NT2/D1 (cell line): ENCODE measurements at regions not wholly inside any gene's neighbourhood (a gene's known extent, or its start where the extent isn't known, plus 50 kb on each side); places are given as distances from the start of the nearest gene placed in this dataset.
"Not testable (repeated sequence)": the region's sequence is repeated elsewhere in the genome, so short reads cannot be mapped to it uniquely, and the experiment has no call there.

Experiments used
- SUZ12 ChIP-seq: IDR thresholded peaks from 2 replicates; pipeline ENCODE4 v1.6.1; 2011; ENCODE audit not compliant: insufficient read length, insufficient read depth; ENCODE audit errors: extremely low read depth
- YY1 ChIP-seq: IDR thresholded peaks from 2 replicates; pipeline ENCODE4 v1.6.1; 2011; ENCODE audit not compliant: insufficient read length, insufficient read depth
- ZNF274 ChIP-seq: IDR thresholded peaks from 2 replicates; pipeline ENCODE4 v1.6.1; 2011; ENCODE audit warnings: mild to moderate bottlenecking, low read depth, low read length

DNA sequence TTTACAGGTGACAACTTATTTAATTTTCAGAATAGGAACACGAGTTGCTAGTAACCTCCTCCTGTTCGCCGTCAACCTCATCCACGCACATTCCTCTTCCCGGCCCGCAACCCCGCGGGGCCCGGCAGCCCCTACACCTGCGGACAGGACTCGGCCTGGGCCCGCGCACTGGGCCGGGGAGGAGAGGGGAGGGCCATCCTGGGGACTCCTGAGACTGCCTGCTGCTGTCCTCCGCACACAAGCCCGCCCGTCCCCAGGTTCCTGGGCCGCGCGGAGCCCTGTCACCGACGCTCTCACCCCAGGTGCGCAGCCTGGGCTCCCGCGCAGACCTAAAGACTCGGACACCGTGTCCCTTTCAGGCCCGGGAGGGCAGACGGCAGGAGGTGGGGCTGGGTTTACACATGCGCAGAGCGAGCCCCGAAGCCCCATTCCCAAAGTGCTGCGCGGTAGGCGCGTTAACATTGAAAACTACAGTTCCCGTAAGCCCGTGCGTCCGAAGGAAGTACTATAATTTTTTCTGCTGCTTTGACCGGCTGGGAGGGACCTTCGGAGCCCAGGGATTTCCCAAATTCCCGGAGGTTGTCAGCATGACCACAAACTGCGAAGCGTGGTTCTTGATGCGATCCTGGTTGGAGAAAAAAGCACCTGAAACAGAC lies 108.8 kb downstream of the SPATA31A1 start:
- not testable (repeated sequence) for TF ChIP-seq YY1, ZNF274, SUZ12
